HepG2 (cell line): ENCODE measurements at regions not wholly inside any gene's neighbourhood (a gene's known extent, or its start where the extent isn't known, plus 50 kb on each side); places are given as distances from the start of the nearest gene placed in this dataset.

Experiments
- ATAC-seq: fragments of 200-7000 bp; cut with Tn5 transposase; 3 replicates; pipeline ENCODE4 v1.9.1; 2020; ENCODE audit warnings: mild to moderate bottlenecking, moderate library complexity
- BruUV-seq: library from RNA; stranded (reverse); fragments of 400-500 nt; replicated peaks from 2 replicates; lab custom pipeline; 2021; lab: Mats Ljungman, UMichigan
- CTCF ChIA-PET: fragments of 300-600 bp; formaldehyde crosslinking; extraction: SDS; loops from one replicate; lab custom pipeline; 2021; ENCODE audit warnings: low total read pairs, inconsistent platforms, low intra/inter-chr PET ratio; lab: Yijun Ruan, JAX
- POLR2A ChIA-PET: fragments of 350-600 bp; sonication (Branson Sonifier 250); formaldehyde crosslinking; loops from one replicate; lab custom pipeline; 2020; ENCODE audit warnings: antibody characterized with exemption, inconsistent platforms; lab: Yijun Ruan, JAX
- DNase-seq: peaks from one replicate; pipeline ENCODE4 v3.0.0-alpha.2; 2015; ENCODE audit warnings: low spot score
- FAIRE-seq: peaks from 3 replicates; lab custom pipeline; 2011; peaks lifted over from hg19 to GRCh38; lab: Jason Lieb, UNC
- H2AFZ ChIP-seq: one replicate; pipeline ENCODE4 v1.6.1; 2011; ENCODE audit warnings: low read length, inconsistent platforms
- H3K27ac ChIP-seq: fragments of 300-600 bp; 3 replicates; pipeline ENCODE4 v1.8.0; 2011; ENCODE audit warnings: mixed run types, mild to moderate bottlenecking, mixed read lengths, low read length, inconsistent platforms; ENCODE audit not compliant: insufficient read depth; ENCODE audit errors: extremely low read length
- H3K27me3 ChIP-seq, 2 experiments: fragments of 200-600 bp in 1 of 2; 2 replicates in 1 of 2; 3 replicates in 1 of 2; pipeline versions ENCODE4 v1.6.0 to v1.8.0; 2011; ENCODE audit warnings: low read length in 2 of 2, mild to moderate bottlenecking in 2 of 2, moderate library complexity in 2 of 2, inconsistent platforms in 1 of 2; ENCODE audit not compliant: insufficient read depth in 2 of 2, control insufficient read depth in 1 of 2
- H3K36me3 ChIP-seq, 2 experiments: fragments of 200-600 bp in 1 of 2; replicated peaks in 1 of 2; 2 replicates in 1 of 2; 3 replicates in 1 of 2; pipeline versions ENCODE4 v1.5.1 to v1.8.0; 2011; ENCODE audit warnings: low read length in 2 of 2, inconsistent platforms in 1 of 2; ENCODE audit not compliant: insufficient read depth in 2 of 2, control insufficient read depth in 1 of 2
- H3K4me1 ChIP-seq: 2 replicates; pipeline ENCODE4 v1.5.1; 2012; ENCODE audit warnings: low read length, inconsistent platforms; ENCODE audit not compliant: insufficient read depth
- H3K4me2 ChIP-seq: 2 replicates; pipeline ENCODE4 v1.6.0; 2011; ENCODE audit warnings: low read depth, low read length, inconsistent platforms
- H3K4me3 ChIP-seq, 3 experiments: fragments of 200-600 bp in 1 of 3; sonication (generic), shearing (Covaris generic) in 1 of 3; replicated peaks in 1 of 3; 2 replicates each; pipeline ENCODE4 v1.5.1; 2011 to 2016; ENCODE audit warnings: low read length in 3 of 3, inconsistent platforms in 2 of 3, low read depth in 2 of 3, mild to moderate bottlenecking in 2 of 3, control low read depth in 1 of 3, mixed read lengths in 1 of 3; ENCODE audit not compliant: insufficient read depth in 1 of 3
- H3K79me2 ChIP-seq: one replicate; pipeline ENCODE4 v1.6.1; 2011; ENCODE audit warnings: low read length, inconsistent platforms; ENCODE audit not compliant: insufficient read depth
- H3K9ac ChIP-seq: 2 replicates; pipeline ENCODE4 v1.6.0; 2011; ENCODE audit warnings: mild to moderate bottlenecking, low read depth, low read length, inconsistent platforms; ENCODE audit not compliant: insufficient read depth
- H3K9me3 ChIP-seq: 2 replicates; pipeline ENCODE4 v1.5.1; 2012; ENCODE audit warnings: mild to moderate bottlenecking, low read length
- H4K20me1 ChIP-seq: 2 replicates; pipeline ENCODE4 v1.6.0; 2011; ENCODE audit warnings: inconsistent platforms, mild to moderate bottlenecking, low read length, moderate library complexity; ENCODE audit not compliant: insufficient read depth
- ARID3A ChIP-seq: IDR thresholded peaks from 2 replicates; pipeline ENCODE4 v1.6.1; 2012; ENCODE audit warnings: low read depth, low read length, improper control_type of control experiment
- ELK4 ChIP-seq: sonication (generic); formaldehyde crosslinking; IDR thresholded peaks from 2 replicates; pipeline ENCODE4 v1.9.0; 2021; ENCODE audit warnings: missing genetic modification reagents, borderline replicate concordance
- GABPA ChIP-seq, 2 experiments: IDR thresholded peaks; 2 replicates each; pipeline ENCODE4 v1.6.1; 2011 to 2016; ENCODE audit warnings: low read depth in 2 of 2, low read length in 1 of 2, missing biosample characterization in 1 of 2, missing genetic modification characterization in 1 of 2
- HHEX ChIP-seq: IDR thresholded peaks from 2 replicates; pipeline ENCODE4 v1.6.1; 2016; ENCODE audit warnings: control low read depth
- KLF16 ChIP-seq, 2 experiments: sonication (generic) in 1 of 2; formaldehyde crosslinking in 1 of 2; IDR thresholded peaks; 2 replicates each; pipeline versions ENCODE4 v1.6.1 to v1.8.0; 2016 to 2023; ENCODE audit warnings: missing genetic modification reagents in 2 of 2, missing compliant biosample characterization in 1 of 2
- MAFF ChIP-seq: IDR thresholded peaks from 2 replicates; pipeline ENCODE4 v1.6.1; 2011; ENCODE audit warnings: low read depth, low read length, improper control_type of control experiment
- NKX3-1 ChIP-seq: sonication (generic); formaldehyde crosslinking; IDR thresholded peaks from 2 replicates; pipeline ENCODE4 v1.5.0; 2020; ENCODE audit warnings: missing genetic modification reagents
- PTBP1 ChIP-seq: fragments of 200-400 bp; formaldehyde crosslinking; IDR thresholded peaks from 2 replicates; pipeline ENCODE4 v1.6.1; 2018; ENCODE audit warnings: low read length, low read depth; ENCODE audit not compliant: poor library complexity, severe bottlenecking
- SAP130 ChIP-seq: IDR thresholded peaks from 2 replicates; pipeline ENCODE4 v1.6.1; 2016; ENCODE audit warnings: low read depth
- SIX1 ChIP-seq: sonication (generic); formaldehyde crosslinking; IDR thresholded peaks from 2 replicates; pipeline ENCODE4 v1.4.0; 2020; ENCODE audit warnings: missing genetic modification reagents, borderline replicate concordance
- SMARCC2 ChIP-seq: fragments of 450-650 bp; IDR thresholded peaks from 2 replicates; pipeline ENCODE4 v1.6.1; 2017; ENCODE audit warnings: antibody characterized with exemption, mild to moderate bottlenecking
- SP5 ChIP-seq: IDR thresholded peaks from 2 replicates; pipeline ENCODE4 v1.6.1; 2016; ENCODE audit warnings: low read depth, borderline replicate concordance
- ZFP36 ChIP-seq: fragments of 150-350 bp; IDR thresholded peaks from 2 replicates; pipeline ENCODE4 v1.6.1; 2018; ENCODE audit warnings: borderline replicate concordance, low read length, low read depth; ENCODE audit not compliant: partially characterized antibody
- ZFP82 ChIP-seq: sonication (generic); formaldehyde crosslinking; IDR thresholded peaks from 2 replicates; pipeline ENCODE4 v1.5.1; 2020; ENCODE audit warnings: mild to moderate bottlenecking, missing genetic modification reagents, borderline replicate concordance
- ZNF503 ChIP-seq: sonication (generic); formaldehyde crosslinking; IDR thresholded peaks from 2 replicates; pipeline ENCODE4 v1.4.0; 2020; ENCODE audit warnings: missing genetic modification reagents
- ZNF574 ChIP-seq: sonication (generic); formaldehyde crosslinking; IDR thresholded peaks from 2 replicates; pipeline ENCODE4 v1.4.0; 2020; ENCODE audit warnings: missing genetic modification reagents
- ZNF841 ChIP-seq: sonication (generic); formaldehyde crosslinking; IDR thresholded peaks from 2 replicates; pipeline ENCODE4 v1.8.1; 2023; ENCODE audit warnings: missing genetic modification reagents, borderline replicate concordance
- WGBS: methylation state at CpG from one replicate; pipeline ENCODE4 v1.1.6; 2017; ENCODE audit warnings: low lambda C conversion rate; 5-methylcytosine and 5-hydroxymethylcytosine counted together
- in situ Hi-C: cut with HindIII; loops from 2 replicates; pipeline ENCODE4 v1.10.0; 2017; ENCODE audit warnings: low pct_unique_long_range_greater_than_20kb; ENCODE audit not compliant: extremely low pct_ligation_motif_present
- intact Hi-C: fragments of 100-400 bp; cut with micrococcal nuclease; formaldehyde crosslinking; loops from one replicate; pipeline ENCODE4 v1.10.0; 2022; ENCODE audit not compliant: unreplicated experiment

GRCh38 chr7:3097734-3098133 is 54.1 kb upstream of the CARD11 start (continued):
- TF ChIP-seq NKX3-1 (CRISPR knock-in tag): no peak

- Histone ChIP-seq H3K4me1 (no peaks in the 10 kb centered on the region), H3K27me3 (peaks cover 2 to 25% of the 10 kb centered on the region in 2 experiments; a peak in 2 of 5 replicates), H3K4me3 (no peak overlapping the region), H3K4me2 (no peak overlapping the region), H2AFZ (no peak overlapping the region), H4K20me1 (peaks cover 2% of the 10 kb centered on the region; the same call in 1 of the 2 replicates), H3K79me2 (no peaks in the 10 kb centered on the region), H3K9ac (no peak overlapping the region), H3K9me3 (no peaks in the 10 kb centered on the region), H3K27ac (no peak overlapping the region), H3K36me3 (no peaks in the 10 kb centered on the region)
- ATAC-seq: no peak
- no TSS peak for BruUV-seq
- ChIA-PET CTCF (no interaction called here), POLR2A (no interaction called here)
- intact Hi-C loops: no loop called here
- 48% methylated on average over 2 of the region's 2 CpGs for WGBS
- DNase-seq: no peak
- no peak for FAIRE-seq
- in situ Hi-C loops: no loop called here
- TF ChIP-seq SIX1 (CRISPR knock-in tag): no peak
- TF ChIP-seq MAFF: no peak
- TF ChIP-seq PTBP1: no peak
- no peak for TF ChIP-seq HHEX (CRISPR knock-in tag)
- no peak for TF ChIP-seq ZNF841
- no peak for TF ChIP-seq ZNF503 (CRISPR knock-in tag)
- no peak for TF ChIP-seq SP5 (CRISPR knock-in tag)
- no peak for TF ChIP-seq SMARCC2
- TF ChIP-seq ZNF574 (CRISPR knock-in tag): no peak
- TF ChIP-seq ELK4 (CRISPR knock-in tag): no peak
- TF ChIP-seq ARID3A: no peak
- TF ChIP-seq SAP130 (CRISPR knock-in tag): no peak
- TF ChIP-seq GABPA (IDR thresholded peaks at IDR 0.05; ENCODE audit: low read depth, low read length): no peak
- TF ChIP-seq GABPA (CRISPR knock-in tag; IDR thresholded peaks at IDR 0.05; ENCODE audit: low read depth): no peak
- TF ChIP-seq KLF16 (CRISPR knock-in tag; IDR thresholded peaks at IDR 0.05): no peak
- no peak for TF ChIP-seq ZFP36
- no peak for TF ChIP-seq ZFP82 (CRISPR knock-in tag)
Measured at GRCh38 chr7:3102159-3102558, 58.5 kb upstream of the CARD11 start.
